Left lung (tissue), 4 donors: ENCODE measurements at regions not wholly inside any gene's neighbourhood (a gene's known extent, or its start where the extent isn't known, plus 50 kb on each side); places are given as distances from the start of the nearest gene placed in this dataset.

ENCODE experiments used
- ATAC-seq: fragments of 200-7000 bp; cut with Tn5 transposase; one replicate; pipeline ENCODE4 v1.9.1; 2020; ENCODE audit warnings: moderate library complexity
- DNase-seq, 4 donors: peaks; one replicate each; pipeline ENCODE4 v3.0.0-alpha.2; 2013 to 2020
- H3K27ac ChIP-seq, 2 donors: fragments of 200-600 bp; sonication (generic) in 1 of 2; one replicate each; pipeline versions ENCODE4 v1.5.0 to v1.8.0; 2020 to 2021
- H3K27me3 ChIP-seq, 2 donors: fragments of 200-600 bp; sonication (generic) in 1 of 2; one replicate each; pipeline versions ENCODE4 v1.5.0 to v1.8.0; 2020 to 2021
- H3K36me3 ChIP-seq, 2 donors: fragments of 200-600 bp; sonication (generic) in 1 of 2; one replicate each; pipeline versions ENCODE4 v1.5.0 to v1.8.0; 2020 to 2021
- H3K4me1 ChIP-seq, 2 donors: fragments of 200-600 bp; one replicate each; pipeline ENCODE4 v1.8.0; 2021
- H3K4me3 ChIP-seq, 2 donors: fragments of 200-600 bp; sonication (generic) in 1 of 2; one replicate each; pipeline versions ENCODE4 v1.5.0 to v1.8.0; 2020 to 2021; ENCODE audit warnings: mild to moderate bottlenecking in 1 of 2
- H3K9me3 ChIP-seq, 2 donors: fragments of 200-600 bp; sonication (generic) in 1 of 2; one replicate each; pipeline versions ENCODE4 v1.5.0 to v1.8.0; 2020 to 2021
- intact Hi-C, 2 donors: fragments of 100-400 bp; cut with DNase I; formaldehyde crosslinking; loops; one replicate each; pipeline versions ENCODE4 v1.11.2 to v1.14.2; 2022
- TF ChIP-seq, protein P1 (sequence below), 2 donors: fragments of 200-600 bp; sonication (generic) in 1 of 2; IDR thresholded peaks; one replicate each; pipeline versions ENCODE4 v1.5.0 to v1.8.0; 2021; ENCODE audit warnings: antibody characterized with exemption in 2 of 2
- donor health status: DM: no; HTN: yes; CAD: no.
- donor health status: DM: no; HTN: no; CAD: no.

DNA sequence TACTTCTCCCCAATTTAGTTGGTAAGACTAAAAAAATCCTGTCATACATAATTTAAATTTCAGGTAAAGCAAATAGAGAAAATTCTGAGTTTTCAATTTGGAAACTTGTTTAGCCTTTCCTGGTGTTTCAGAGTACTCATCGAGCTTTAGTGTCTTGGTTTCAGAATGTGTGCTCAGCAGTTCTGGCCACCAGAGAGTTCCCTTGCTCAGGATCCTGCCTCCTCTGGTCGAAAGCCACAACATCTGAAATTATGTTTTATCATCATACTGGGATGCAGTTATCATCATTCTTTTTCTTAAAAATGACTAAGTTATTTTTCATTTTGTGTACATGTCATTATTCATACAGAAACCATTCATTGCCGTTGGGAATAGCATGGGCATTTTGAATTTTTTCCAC lies 263.2 kb upstream of the SPRY2 start:
- ATAC-seq (no peak), DNase-seq (no peak)
- Histone ChIP-seq H3K27ac (no peak overlapping the region), H3K4me1 (no peaks in the 10 kb centered on the region), H3K27me3 (no peaks in the 10 kb centered on the region), H3K36me3 (no peaks in the 10 kb centered on the region), H3K4me3 (no peak overlapping the region), H3K9me3 (no peaks in the 10 kb centered on the region)
- TF ChIP-seq, protein P1, sequence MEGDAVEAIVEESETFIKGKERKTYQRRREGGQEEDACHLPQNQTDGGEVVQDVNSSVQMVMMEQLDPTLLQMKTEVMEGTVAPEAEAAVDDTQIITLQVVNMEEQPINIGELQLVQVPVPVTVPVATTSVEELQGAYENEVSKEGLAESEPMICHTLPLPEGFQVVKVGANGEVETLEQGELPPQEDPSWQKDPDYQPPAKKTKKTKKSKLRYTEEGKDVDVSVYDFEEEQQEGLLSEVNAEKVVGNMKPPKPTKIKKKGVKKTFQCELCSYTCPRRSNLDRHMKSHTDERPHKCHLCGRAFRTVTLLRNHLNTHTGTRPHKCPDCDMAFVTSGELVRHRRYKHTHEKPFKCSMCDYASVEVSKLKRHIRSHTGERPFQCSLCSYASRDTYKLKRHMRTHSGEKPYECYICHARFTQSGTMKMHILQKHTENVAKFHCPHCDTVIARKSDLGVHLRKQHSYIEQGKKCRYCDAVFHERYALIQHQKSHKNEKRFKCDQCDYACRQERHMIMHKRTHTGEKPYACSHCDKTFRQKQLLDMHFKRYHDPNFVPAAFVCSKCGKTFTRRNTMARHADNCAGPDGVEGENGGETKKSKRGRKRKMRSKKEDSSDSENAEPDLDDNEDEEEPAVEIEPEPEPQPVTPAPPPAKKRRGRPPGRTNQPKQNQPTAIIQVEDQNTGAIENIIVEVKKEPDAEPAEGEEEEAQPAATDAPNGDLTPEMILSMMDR (IDR thresholded peaks at IDR 0.05): peak in 1 of 2 donors; percentile 10
- intact Hi-C loops: no loop called here

DNA sequence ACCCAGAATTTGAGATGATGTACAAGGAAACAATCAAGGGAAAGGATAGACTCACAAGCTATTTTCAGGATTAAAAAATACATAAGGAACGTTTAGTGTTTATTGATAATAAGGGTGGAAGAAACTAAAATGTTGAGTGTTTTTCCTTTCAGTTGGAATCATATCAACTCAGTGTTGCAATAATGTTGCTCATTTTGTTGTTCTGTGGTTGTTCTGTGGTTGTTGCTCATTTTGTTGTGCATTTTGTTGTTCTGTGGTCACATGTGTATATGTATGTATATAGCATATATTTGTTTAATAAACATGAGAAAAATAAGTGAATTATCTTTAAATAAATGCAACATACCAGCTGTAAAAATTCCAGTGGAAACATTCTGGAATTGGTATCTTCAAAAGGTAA lies 262.4 kb upstream of the SPRY2 start:
- Histone ChIP-seq H3K27ac (no peak overlapping the region), H3K36me3 (no peaks in the 10 kb centered on the region), H3K9me3 (no peaks in the 10 kb centered on the region), H3K4me1 (no peaks in the 10 kb centered on the region), H3K4me3 (no peak overlapping the region), H3K27me3 (no peaks in the 10 kb centered on the region)
- TF ChIP-seq, protein P1 (IDR thresholded peaks at IDR 0.05): no peak
- no peak for ATAC-seq
- DNase-seq: no peak
- intact Hi-C loops: no loop called here

DNA sequence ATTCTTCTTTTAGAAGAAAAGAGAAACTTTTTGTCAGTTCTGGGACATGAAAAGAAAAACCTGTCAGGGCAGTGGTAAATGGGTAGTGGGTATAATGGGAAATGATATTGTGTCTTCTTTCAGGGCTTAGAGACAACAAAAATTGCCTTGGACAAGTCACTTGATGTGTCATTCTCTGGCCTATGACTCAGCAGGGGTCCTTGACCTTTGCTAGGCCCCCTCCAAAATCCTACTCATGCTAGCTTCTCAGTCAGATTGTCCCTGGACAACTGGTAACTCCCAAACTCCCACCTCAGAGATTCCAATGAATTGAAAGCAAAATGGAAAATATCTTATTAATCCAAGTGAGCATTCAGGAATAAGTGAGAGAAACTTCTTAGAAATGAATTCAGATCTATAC lies 258.8 kb upstream of the SPRY2 start:
- H3K27ac ChIP-seq: no peak overlapping the region
- no peaks in the 10 kb centered on the region for H3K4me1 ChIP-seq
- TF ChIP-seq, protein P1 (IDR thresholded peaks at IDR 0.05): no peak
- H3K9me3 ChIP-seq: no peaks in the 10 kb centered on the region
- DNase-seq (no peak), ATAC-seq (no peak)
- H3K4me3 ChIP-seq: no peak overlapping the region
- intact Hi-C loops: no loop called here
- H3K27me3 ChIP-seq: no peaks in the 10 kb centered on the region
- no peaks in the 10 kb centered on the region for H3K36me3 ChIP-seq

- TF ChIP-seq, protein P1 (IDR thresholded peaks at IDR 0.05): no peak
- H3K27ac ChIP-seq: no peak overlapping the region
- intact Hi-C loops: no loop called here
- no peaks in the 10 kb centered on the region for H3K4me1 ChIP-seq
- H3K36me3 ChIP-seq: no peaks in the 10 kb centered on the region
- no peak for DNase-seq
- H3K27me3 ChIP-seq: no peaks in the 10 kb centered on the region
- no peaks in the 10 kb centered on the region for H3K9me3 ChIP-seq
- H3K4me3 ChIP-seq: no peak overlapping the region
- no peak for ATAC-seq
These were observed 257.3 kb upstream of the SPRY2 start for GRCh38 chr13:80598189-80598588.

- no peak overlapping the region for H3K4me3 ChIP-seq
- H3K9me3 ChIP-seq: peaks cover 0 to 10% of the 10 kb centered on the region in 2 donors
- no peak overlapping the region for H3K27ac ChIP-seq
- no peak for DNase-seq
- H3K4me1 ChIP-seq: no peaks in the 10 kb centered on the region
- intact Hi-C loops: no loop called here
- no peaks in the 10 kb centered on the region for H3K27me3 ChIP-seq
- no peaks in the 10 kb centered on the region for H3K36me3 ChIP-seq
- ATAC-seq: no peak
- TF ChIP-seq, protein P1 (IDR thresholded peaks at IDR 0.05): no peak
These were observed 251.2 kb upstream of the SPRY2 start for GRCh38 chr13:80591976-80592740.
